Amygdala (tissue), 56 donors: ENCODE measurements at regions not wholly inside any gene's neighbourhood (a gene's known extent, or its start where the extent isn't known, plus 50 kb on each side); places are given as distances from the start of the nearest gene placed in this dataset.
"Not testable (repeated sequence)": the region's sequence is repeated elsewhere in the genome, so short reads cannot be mapped to it uniquely, and the experiment has no call there.

Experiments
- DNase-seq, 56 donors: peaks; one replicate each; lab custom pipeline; 2025; lab: John Stamatoyannopoulos, UW

- DNase-seq, result no peak
Measured at GRCh38 chr1:191698246-191698645, 460.0 kb upstream of the RGS18 start.

DNA sequence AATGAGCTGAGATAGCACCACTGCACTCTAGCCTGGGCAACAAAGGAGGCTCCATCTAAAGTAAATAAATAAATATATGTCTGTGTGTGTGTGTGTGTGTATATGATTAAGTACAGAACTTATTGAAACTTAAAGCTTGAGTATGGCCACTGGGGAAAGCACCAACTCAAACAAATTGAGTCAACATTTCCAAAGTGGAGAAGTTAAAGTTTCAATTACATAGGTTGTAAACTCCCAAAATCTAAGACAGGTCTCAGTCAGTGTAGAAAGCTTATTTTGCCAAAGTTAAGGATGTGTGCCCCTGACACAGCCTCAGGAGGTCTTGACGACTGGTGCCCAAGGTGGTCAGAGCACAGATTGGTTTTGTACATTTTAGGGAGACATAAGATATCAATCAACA, 458.9 kb upstream of the RGS18 start:
- no peak for DNase-seq

GRCh38 chr1:191700922-191701321, 457.3 kb upstream of the RGS18 start:
- no peak for DNase-seq

DNA sequence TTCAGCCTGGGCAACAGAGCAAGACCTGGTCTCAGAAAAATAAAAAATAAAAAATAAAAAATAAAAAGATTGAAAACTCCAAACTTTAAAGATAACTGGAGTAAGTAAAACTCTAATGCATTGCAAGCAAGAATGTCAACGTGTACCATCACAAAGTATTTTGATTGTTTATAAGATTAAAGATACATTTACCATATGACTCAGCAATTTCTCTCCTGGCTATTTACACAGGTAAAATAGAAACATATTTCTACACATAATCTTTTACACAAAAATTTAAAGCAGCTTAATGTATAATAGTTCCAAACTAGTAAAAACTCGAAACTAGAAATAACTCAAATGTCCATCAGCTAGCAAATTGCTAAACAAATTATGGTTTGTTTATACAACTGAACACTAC, 456.1 kb upstream of the RGS18 start:
- DNase-seq, result no peak

DNA sequence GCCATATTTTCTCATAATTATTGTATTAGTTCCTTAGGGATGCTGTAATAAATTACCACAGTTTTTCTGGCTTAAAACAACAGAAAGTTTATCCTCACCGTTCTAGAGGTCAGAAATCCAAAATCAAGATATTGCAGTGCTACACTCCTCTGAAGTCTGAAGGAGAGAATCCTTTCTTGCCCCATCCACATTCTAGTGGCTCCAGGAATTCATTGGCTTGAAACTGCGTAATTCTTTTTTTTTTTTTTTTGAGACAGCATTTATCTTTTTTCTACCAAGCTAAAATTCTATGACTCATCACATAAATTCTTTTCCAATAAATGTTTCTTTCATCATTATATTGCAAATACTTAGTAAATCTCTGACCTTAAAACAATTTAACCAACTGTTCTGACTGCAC, 451.0 kb upstream of the RGS18 start:
- no peak for DNase-seq

- DNase-seq, result no peak
Measured at GRCh38 chr1:191709215-191709614, 449.0 kb upstream of the RGS18 start.

GRCh38 chr1:191711961-191712360, 446.3 kb upstream of the RGS18 start:
- no peak for DNase-seq

- no peak for DNase-seq
Measured at GRCh38 chr1:191714845-191715244, 443.4 kb upstream of the RGS18 start.

DNA sequence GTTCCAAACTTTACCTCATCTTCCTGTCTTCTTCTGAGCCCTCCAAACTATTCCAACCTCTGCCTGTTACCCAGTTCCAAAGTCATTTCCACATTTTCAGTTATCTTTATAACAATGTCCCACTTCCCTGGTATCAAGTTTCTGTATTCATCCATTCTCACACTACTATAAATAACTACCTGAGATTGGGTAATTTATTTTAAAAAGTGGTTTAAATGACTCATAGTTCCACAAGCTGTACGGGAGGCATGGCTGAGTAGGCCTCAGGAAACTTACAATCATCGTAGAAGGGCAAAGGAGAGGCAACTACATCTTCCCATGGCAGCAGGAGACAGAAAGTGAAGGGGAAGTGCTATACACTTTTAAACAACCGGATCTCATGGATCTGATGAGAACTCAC, 428.5 kb upstream of the RGS18 start:
- DNase-seq, result no peak

- DNase-seq, result not testable (repeated sequence)
Measured at GRCh38 chr1:191731608-191732302, 426.5 kb upstream of the RGS18 start.

GRCh38 chr1:191734321-191734720, 423.9 kb upstream of the RGS18 start:
- no peak for DNase-seq

GRCh38 chr1:191739544-191739943, 418.7 kb upstream of the RGS18 start:
- DNase-seq, result no peak

DNA sequence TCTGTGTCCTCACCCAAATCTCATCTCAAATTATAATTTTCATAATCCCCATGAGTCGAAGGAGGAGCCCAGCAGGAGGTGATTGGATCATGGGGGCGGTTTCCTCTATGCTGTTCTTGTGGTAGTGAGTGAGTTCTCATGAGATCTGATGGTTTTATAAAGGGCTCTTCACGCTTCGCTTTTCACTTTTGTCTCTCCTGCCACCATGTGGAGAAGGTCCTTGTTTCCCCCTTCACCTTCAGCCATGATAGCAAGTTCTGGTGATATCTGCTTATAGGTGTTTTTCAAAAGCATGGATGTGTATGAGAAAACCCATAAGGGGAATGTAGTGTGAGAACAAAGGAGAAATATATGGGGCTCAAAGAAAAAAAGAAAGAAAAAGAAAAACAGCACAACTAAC, 405.9 kb upstream of the RGS18 start:
- DNase-seq, result no peak

DNA sequence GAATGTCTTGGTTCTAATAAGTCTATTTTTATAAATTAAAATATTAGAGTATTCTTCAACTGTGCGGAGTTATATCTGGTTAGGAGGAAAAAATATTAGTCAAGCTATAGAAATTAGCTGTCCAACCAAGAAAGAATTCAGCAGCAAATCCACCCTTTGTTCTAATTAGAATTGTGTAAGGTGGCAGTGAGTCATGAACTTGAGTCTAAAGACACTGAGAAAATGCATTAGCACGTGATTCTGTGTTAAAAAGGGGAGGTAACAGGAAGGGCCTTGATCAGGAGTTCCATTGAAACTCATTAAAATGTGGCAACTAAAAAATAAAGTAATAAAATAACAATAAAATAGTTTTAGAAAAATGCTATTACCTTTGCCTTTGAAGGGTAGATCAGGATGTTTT, 398.2 kb upstream of the RGS18 start:
- no peak for DNase-seq

- DNase-seq, result no peak
Measured at GRCh38 chr1:191788551-191788950, 369.7 kb upstream of the RGS18 start.

DNA sequence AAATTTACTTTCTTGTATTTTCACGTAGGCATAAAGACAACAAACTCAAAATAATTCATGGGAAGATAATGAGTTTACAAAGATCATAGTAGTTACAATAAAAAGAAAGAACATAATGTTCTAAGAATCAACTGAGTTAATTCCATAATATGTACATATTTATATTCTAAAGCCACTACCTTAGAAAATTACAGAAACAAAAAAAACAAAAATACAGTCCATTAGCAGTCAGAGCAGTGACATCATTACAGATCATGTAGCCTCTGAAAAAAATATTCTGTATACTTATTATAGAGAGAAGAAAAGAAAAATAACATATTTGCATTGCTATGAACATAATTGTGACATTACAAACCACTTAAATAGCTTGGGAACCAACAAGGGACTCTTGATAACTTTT, 360.1 kb upstream of the RGS18 start:
- no peak for DNase-seq

- DNase-seq, result no peak
Measured at GRCh38 chr1:191804311-191804710, 354.0 kb upstream of the RGS18 start.

GRCh38 chr1:191813593-191813992, 344.7 kb upstream of the RGS18 start:
- not testable (repeated sequence) for DNase-seq

- DNase-seq, result no peak
Measured at GRCh38 chr1:191818198-191818597, 340.1 kb upstream of the RGS18 start.

DNA sequence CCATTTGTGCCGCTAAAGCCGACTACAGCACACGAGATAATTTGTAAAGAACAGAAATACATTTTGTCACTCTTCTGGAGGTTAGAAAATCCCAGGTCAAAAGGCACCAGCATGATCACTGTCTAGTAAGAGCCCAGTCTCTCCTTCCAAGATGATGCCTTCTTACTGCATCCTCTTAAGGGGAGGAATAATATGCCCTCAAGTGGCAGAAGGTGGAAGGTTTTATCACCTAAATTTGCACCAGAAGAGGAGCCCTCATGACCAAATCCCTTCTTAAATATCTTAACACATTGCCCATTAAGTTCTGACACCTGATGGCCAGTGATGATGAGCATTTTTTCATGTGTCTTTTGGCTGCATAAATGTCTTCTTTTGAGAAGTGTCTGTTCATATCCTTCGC, 326.7 kb upstream of the RGS18 start:
- no peak for DNase-seq

- DNase-seq, result no peak
Measured at GRCh38 chr1:191839891-191840290, 318.4 kb upstream of the RGS18 start.

DNA sequence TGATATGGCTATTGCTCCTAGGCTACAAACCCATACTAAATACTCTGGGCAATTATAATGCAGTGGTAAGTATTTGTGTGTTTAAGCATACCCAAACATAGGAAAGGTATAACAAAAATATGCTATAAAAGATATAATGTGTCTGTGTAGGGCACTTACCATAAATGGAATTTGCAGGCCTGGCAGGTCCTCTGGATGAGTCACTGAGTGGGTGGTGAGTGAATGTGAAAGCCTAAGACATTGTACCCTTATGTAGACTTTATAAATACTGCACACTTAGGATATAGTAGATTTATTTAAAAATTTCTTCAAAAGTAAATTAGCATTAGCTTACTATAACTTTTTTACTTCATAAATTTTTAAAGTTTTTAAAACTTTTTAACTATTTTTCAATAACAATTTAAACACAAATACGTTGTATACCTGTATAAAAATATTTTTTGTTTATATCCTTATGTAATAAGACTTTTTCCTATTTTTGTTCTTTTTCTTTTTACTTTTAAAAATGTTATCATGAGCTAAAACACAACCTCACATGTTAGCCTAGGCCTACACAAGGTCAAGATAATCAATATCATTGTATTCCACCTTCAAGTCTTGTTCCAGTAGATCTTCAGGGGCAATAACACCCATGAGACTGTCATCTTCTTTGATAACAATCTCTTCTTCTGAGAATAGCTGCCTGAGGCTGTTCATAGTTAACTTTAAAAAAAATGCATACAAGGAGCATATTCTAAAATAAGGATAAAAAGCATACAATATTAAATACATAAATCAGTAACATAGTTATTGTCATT, 306.3 kb upstream of the RGS18 start:
- DNase-seq, result no peak
